Glomerular visceral epithelial cell (primary cell): ENCODE measurements at regions not wholly inside any gene's neighbourhood (a gene's known extent, or its start where the extent isn't known, plus 50 kb on each side); places are given as distances from the start of the nearest gene placed in this dataset.

Experiments used
- DNase-seq: peaks from one replicate; pipeline ENCODE4 v3.0.0-alpha.2; 2016; ENCODE audit errors: extremely low spot score

- no peak for DNase-seq
Observed at GRCh38 chr9:108650826-108651225, 205.0 kb downstream of the ACTL7B start.

GRCh38 chr9:108645520-108645919 lies 210.3 kb downstream of the ACTL7B start:
- DNase-seq: no peak

GRCh38 chr9:108643731-108644510 lies 211.9 kb downstream of the ACTL7B start:
- no peak for DNase-seq

- DNase-seq: no peak
Observed at GRCh38 chr9:108642871-108643270, 212.9 kb downstream of the ACTL7B start.

- no peak for DNase-seq
Observed at GRCh38 chr9:108640230-108640629, 215.6 kb downstream of the ACTL7B start.

- no peak for DNase-seq
Observed at GRCh38 chr9:108639696-108640095, 216.1 kb downstream of the ACTL7B start.

GRCh38 chr9:108639091-108639490 lies 216.7 kb downstream of the ACTL7B start:
- DNase-seq: no peak

- no peak for DNase-seq
Observed at GRCh38 chr9:108637340-108637739, 218.4 kb downstream of the ACTL7B start.

- no peak for DNase-seq
Observed at GRCh38 chr9:108636013-108636412, 219.8 kb downstream of the ACTL7B start.

GRCh38 chr9:108634672-108635462 lies 220.9 kb downstream of the ACTL7B start:
- peak; percentile 39 for DNase-seq

GRCh38 chr9:108634204-108634603 lies 221.6 kb downstream of the ACTL7B start:
- peak; percentile 39 for DNase-seq

- no peak for DNase-seq
Observed at GRCh38 chr9:108631496-108632285, 224.1 kb downstream of the ACTL7B start.

- no peak for DNase-seq
Observed at GRCh38 chr9:108628316-108628715, 227.5 kb downstream of the ACTL7B start.

GRCh38 chr9:108626743-108627142 lies 229.0 kb downstream of the ACTL7B start:
- DNase-seq: no peak

- DNase-seq: peak; percentile 14
Observed at GRCh38 chr9:108621991-108622855, 233.6 kb downstream of the ACTL7B start.

- no peak for DNase-seq
Observed at GRCh38 chr9:108620767-108621166, 235.0 kb downstream of the ACTL7B start.

GRCh38 chr9:108618906-108619550 lies 236.8 kb downstream of the ACTL7B start:
- DNase-seq: no peak

GRCh38 chr9:108617676-108618075 lies 238.1 kb downstream of the ACTL7B start:
- no peak for DNase-seq

- no peak for DNase-seq
Observed at GRCh38 chr9:108615152-108615551, 240.6 kb downstream of the ACTL7B start.

- DNase-seq: no peak
Observed at GRCh38 chr9:108612513-108612912, 243.3 kb downstream of the ACTL7B start.

GRCh38 chr9:108609897-108610253 lies 245.9 kb downstream of the ACTL7B start:
- DNase-seq: no peak
